ENCODE measurements at regions not wholly inside any gene's neighbourhood (a gene's known extent, or its start where the extent isn't known, plus 50 kb on each side); places are given as distances from the start of the nearest gene placed in this dataset.
"Not testable (repeated sequence)": the region's sequence is repeated elsewhere in the genome, so short reads cannot be mapped to it uniquely, and the experiment has no call there.

DNA sequence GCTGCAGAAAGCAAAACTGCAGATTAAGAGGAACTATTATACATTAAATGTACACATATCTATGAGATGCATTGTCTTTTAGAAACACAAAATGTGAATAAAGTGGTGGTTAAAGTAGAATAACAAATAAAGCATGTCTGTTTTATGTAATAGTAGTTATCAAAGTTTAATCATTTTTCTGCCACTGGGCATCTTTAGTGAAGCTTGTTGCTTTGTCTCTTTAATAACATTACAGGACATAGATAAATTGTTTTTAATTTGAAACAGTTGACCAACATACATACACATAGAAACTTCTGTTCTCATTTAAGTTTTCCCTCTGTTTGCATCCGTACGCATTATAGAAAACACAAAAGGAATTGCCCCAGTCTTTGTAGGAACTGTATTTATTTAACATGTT is 1700.0 kb upstream of the ADGRL3 start:
- DNase-seq (ENCODE audit: low read depth) = no peak

DNA sequence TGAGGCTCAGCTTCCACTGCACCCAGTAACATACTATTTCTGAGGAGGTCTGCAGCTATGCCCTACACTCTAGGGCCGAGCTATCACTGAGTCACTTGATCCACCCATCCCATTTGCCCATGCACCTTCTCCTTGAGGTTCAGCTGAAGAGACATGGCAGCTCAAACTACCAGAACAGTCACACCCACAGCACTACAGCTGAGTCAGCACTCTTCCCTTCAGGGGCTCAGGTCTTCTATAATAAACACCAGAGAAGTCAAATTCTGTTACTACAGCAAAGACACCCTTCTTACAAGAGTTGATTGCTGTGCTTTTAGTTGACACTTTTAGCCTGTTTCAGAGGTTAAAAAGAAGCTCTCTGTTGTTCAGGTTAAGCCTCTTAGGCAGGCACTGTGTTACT is 1696.4 kb upstream of the ADGRL3 start:
- no peak for DNase-seq (ENCODE audit: low read depth)

DNA sequence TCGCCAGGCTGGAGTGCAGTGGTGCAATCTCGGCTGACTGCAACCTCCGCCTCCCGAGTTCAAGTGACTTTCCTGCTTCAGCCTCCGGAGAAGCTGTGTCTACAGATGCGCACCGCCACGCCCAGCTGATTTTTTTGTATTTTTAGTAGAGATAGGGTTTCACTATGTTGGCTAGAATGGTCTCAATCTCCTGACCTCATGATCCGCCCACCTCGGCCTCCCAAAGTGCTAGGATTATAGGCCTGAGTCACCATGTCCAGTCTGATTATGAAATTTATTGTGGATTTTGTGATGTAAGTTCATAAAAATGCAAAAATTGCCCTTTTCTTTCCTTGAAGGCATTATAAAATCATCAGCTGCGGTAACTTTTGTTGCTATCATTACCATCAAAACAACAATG is 1688.3 kb upstream of the ADGRL3 start:
- DNase-seq (ENCODE audit: low read depth) = peak; percentile 1

DNA sequence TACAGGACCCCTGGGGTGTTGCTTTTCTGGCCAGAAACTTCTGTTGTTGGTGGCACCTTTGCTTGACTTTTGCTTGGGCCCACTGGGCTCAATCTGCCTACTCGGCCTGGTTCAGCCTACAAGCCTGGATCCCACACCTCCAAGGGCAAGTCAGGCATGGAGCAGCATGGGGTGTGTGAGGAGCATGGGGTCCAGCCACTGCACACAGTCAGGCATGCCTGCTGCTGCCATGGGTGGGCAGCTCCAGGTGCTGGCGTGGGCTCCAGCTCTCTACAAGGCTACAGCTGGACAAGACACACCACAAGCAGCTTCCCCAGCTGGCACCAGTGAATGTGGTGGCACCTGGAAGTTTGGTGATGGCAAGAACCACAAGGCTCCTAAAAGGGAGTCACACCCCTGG is 1683.1 kb upstream of the ADGRL3 start:
- no peak for DNase-seq (ENCODE audit: low read depth)

DNA sequence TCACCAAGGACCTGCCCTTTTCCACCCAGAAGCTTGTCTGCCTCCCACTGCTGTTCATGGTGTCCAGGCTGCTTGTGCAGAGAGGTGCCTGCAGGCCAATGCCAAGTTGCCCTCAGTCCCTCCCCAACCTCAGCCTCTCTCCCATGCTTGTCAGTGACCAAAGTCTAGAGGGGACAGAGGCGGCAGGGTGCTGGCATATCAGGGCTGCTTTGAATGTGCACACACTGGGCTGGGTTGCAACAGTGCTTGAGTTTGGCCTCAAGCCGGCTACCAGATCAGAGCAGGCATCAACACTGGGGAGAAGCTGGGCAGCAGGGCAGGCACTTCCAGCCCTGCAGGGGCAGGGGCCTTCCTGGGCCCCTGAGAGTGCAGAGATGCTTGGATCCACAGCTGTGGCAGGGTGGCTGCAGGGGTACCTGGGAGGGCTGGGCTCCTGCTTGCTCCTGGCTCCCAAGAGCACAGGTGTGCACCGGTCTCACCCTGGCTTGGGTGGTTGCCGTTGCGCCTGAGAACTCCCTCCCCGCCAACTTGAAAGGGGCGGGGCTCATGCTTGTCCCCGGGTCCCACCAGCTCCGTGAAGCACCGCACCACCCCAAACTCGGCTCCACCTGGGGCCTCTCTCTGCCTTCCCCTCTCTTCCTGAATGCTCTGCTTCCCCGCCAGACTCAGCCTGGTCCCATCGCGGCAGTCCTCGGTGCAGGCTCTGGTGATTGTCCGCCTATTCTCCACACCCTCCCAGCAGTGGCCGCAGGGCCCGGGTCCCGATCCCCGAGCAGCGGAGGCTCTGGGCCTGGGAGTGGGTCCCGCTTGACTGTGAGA is 1681.9 kb upstream of the ADGRL3 start:
- DNase-seq (ENCODE audit: low read depth) = no peak

DNA sequence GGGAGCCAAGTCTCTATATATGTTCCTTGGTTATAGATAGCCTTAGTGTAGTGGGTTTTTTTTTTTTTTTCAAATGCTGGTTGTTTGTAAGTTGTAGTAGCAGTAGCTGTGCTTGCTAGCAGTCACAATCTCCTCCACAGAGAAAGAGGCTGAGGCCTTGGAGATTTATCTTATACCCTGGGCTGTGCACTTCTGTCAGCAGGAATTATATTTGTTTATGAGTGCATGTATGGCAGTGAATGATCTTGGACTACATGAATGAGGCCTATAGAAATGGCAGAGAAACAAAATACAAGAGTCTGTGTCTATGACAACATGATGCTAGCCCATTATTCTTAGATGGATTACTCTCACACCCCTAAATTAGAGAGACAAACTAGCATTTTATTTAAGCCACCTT is 1674.2 kb upstream of the ADGRL3 start:
- DNase-seq (ENCODE audit: low read depth) = no peak

DNA sequence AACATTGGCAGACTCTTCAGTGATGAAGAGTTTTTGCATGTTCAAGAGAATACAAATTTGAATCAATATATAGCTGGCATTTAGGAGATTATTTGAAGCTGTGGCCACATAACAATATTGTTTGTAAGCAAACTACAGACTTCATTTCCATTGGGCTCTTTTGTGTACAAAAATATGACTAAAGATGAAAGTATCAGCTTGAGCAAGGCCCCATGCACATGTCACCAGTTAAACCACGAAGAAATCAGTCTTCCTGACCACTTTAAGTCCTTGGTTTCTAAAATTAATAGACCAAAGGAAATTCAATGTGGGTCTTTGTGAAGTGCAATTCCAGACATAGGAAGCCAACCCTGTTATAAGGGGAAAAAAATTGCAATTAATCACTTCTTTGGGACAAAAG is 1664.6 kb upstream of the ADGRL3 start:
- DNase-seq (ENCODE audit: low read depth) = no peak

DNA sequence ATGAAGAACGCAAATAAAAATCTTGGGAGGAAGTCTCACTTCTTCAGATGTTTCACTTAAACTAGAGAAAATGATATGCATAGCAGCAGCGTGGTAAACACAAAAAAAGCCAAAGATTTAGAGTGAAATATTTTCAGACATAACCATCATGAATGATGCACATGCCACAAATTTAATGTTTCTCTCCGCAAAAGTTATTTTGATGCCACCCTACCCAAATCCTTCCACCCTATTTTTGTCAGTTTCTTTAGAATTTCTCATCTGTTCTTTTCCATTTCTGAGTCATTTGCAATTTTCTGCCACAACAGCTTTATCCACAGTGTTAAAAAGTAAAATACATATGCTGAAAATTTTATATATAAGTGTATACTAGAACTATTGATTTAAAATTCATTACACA is 1663.7 kb upstream of the ADGRL3 start:
- DNase-seq (ENCODE audit: low read depth) = no peak

DNA sequence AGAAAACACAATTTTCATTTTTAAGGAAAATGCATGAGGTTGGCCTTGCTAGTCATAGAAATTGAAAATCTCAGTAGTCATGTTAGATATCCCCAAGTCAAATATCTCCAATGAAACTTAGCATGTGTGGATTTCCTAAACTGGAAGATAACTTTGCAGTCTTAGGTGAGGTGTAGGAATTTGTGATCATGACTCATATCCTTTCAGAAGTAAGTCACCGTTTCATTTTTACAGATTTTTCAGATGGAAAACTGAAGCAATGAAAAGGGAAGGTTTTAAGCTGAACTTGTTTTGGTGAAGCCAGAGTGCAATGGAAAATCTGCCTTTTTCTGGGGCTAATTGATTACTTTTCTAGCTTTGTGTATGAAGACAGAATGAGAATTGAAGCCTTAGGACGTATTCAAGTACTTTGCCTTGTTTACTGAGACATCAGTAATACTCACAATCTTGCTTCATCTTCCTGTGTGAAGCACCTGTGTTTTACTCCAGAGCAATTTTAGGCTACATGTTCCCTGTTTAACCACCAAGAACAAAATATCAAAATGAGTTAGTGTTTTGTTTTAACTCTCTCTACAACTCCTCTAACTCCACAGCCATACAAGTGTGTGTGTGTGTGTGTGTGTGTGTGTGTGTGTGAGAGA is 1662.8 kb upstream of the ADGRL3 start:
- DNase-seq (ENCODE audit: low read depth) = peak; percentile 0

DNA sequence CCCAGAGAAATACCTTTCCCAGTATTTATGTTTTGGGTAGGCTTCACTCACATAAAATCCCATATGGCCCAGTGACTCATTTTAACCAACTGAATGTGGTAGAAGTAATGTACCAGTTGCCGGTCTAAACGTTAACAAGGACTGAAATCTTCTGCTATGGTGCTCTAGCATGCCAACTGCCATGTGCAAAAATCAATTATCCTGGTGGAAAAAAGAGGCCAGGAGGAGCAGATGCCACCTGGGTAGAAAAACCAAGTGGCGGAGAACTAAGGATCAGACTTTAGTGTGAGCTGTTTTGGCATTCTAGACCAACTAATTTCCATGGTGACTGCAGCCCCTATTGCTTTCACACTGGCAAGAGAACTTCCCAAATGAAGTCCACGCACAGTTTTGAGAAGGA is 1660.7 kb upstream of the ADGRL3 start:
- DNase-seq (ENCODE audit: low read depth) = no peak

DNA sequence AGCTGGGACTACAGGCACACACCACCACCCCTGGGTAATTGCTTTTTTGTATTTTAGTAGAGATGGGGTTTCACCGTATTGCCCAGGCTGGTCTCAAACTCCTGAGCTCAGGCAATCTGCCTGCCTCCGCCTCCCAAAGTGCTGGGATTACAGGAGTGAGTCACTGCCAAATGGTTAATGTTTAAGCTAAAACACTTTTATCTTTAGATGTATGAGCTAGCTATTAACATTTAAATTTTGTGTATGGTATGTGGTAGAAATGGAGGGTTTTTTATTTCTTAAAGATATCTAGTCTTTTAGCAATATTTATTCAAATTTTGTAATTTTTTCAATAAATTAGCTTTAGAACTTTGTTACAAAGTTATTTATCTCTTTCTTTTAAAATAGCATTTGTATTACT is 1659.8 kb upstream of the ADGRL3 start:
- no peak for DNase-seq (ENCODE audit: low read depth)

DNA sequence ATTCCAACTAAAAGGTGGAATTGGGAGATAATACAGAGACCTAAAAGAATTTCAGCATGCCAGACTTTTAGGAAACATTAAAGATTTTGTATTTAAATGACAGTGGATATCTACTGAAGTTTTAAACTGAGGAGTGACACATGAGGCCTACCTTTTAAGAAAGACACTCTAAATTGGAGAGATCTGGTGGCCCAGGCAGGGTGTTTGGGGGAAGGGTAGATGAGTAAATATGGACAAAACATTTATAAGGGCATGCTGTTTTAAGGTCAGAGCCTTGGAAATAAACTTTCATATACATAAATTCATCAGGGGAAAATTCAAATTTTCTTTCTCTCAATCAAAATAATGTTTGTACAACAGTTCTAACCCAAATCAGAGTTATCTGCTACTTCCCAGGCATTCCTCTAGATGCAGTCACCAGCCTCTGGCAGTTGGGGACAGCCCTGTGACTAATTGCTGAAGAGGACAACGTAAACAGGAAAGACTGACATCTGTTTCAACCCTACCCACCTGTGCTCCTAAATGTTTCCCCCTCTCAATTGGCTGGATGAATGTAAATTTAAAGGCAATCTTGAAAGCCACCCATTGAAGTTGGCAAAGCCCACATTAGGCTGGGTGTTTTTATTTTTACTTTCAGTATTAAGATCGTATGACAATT is 1646.9 kb upstream of the ADGRL3 start:
- DNase-seq (ENCODE audit: low read depth) = peak; percentile 44

DNA sequence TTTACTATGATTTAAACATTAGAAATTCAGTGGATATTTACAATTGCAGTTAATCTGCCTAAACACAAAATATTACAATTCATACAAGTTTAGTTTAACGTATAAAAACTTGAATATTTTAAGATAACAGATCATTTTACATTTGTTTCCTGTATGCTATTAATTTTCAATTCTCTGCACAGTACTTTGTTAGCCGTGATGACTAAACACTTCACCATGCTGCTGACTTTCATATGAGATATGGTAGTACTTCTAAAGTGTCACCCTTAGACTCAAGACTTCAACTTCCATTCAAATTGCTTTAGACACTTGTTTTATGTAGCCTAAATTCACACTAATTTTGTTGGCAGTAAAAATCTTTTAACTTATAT is 1646.4 kb upstream of the ADGRL3 start:
- peak; percentile 14 for DNase-seq (ENCODE audit: low read depth)

DNA sequence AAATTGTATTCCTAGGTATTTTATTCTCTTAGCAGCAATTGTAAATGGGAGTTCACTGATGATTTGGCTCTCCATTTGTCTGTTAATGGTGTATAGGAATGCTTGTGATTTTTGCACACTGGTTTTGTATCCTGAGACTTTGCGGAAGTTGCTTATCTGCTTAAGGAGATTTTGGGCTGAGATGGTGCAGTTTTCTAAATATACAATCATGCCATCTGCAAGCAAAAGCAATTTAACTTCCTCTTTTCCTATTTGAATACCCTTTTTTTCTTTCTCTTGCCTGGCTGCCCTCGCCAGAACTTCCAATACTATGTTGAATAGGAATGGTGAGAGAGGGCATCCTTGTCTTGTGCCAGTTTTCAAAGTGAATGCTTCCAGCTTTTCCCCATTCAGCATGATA is 1643.9 kb upstream of the ADGRL3 start:
- DNase-seq (ENCODE audit: low read depth) = not testable (repeated sequence)

DNA sequence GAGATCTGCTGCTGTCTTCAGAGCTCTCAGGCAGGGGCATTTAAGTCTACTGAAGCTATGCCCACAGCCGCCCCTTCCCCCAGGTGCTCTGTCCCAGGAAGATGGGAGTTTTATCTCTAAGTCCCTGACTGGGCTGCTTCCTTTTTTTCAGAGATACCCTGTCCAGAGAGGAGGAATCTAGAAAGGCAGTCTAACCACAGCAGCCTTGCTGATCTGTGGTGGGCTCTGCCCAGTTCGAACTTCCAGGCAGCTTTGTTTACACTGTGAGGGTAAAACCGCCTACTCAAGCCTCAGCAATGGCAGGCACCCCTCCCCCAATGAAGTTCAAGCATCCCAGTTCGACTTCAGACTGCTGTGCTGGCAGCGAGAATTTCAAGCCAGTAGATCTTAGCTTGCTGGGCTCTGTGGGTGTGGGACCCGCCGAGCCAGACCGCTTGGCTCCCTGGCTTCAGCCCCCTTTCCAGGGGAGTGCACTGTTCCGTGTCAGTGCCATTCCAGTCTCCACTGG is 1639.9 kb upstream of the ADGRL3 start:
- DNase-seq (ENCODE audit: low read depth) = not testable (repeated sequence)

DNA sequence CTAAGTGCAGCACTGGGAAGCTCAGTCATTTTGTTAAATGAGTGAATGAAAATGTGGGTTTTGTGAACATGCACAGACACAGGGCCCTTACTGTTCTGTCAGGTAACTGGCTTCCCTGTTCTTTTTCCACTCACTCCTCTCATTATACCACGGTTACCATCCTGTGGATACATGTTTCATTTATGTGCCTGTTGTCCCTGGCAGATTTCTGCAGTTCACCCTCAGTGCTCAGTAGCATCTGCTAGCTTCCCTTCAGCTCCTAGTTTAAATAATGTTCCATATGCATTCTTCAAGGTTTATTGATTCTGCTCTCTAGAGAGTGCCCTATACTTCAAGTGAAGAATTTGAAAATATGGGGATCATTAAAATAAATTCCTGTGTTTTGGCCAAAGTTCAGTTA is 1634.3 kb upstream of the ADGRL3 start:
- no peak for DNase-seq (ENCODE audit: low read depth)

DNA sequence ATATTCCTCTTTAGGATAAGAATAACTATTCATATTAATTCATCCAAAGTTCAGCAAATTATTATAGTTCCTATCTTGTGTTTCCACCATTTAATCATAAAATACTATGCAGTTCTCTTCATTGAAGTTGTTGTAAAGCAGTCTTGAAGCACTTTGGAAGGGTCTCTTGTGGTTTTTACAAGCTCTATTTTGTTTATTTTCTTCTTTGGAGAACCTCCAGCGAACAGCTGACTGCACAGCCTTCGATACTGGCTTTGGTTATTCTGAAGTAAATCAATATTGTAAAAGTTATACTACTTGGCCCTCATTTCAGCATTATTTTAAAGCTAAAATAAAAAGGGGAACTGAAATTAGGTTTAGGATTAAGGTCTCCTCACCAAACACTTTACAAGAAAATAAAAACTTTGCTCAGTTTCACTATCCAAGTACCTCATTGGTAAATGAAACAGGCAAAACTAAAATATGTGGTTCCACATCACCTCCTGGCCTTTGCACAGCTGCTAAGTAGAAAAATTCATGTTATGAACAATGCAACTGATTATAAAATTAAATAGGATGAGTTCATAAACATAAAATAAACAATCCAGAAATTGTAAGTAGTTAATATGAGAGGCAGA is 1629.2 kb upstream of the ADGRL3 start:
- no peak for DNase-seq (ENCODE audit: low read depth)

DNA sequence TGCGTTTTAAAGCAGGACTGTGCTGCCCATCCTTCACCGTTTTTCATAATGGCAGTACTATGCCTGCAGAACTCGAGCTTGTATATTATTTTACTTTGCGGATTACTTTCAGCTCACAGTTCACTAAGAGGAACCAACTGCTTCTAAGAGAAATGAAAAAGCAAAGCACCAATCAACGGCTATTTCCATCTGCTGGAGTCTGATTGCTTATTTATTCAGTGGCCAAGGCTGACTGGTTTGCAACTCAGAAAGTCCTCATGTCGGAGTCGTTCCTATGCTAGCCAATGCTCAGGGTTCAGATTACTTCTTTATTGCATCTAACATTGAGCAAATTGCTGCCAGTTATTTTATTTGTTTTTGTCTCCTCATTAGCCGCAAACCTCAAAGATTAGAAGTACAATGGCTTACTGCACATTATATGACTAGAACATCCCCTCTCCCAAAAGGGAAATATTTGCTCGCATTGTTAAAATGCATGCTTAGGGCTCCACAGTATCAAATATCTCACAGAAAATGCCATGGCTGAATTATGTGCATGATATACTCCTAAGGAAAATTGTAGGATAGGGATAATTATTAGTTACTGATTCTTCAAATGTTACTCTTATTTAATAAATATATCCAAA is 1628.2 kb upstream of the ADGRL3 start:
- DNase-seq (ENCODE audit: low read depth) = no peak

DNA sequence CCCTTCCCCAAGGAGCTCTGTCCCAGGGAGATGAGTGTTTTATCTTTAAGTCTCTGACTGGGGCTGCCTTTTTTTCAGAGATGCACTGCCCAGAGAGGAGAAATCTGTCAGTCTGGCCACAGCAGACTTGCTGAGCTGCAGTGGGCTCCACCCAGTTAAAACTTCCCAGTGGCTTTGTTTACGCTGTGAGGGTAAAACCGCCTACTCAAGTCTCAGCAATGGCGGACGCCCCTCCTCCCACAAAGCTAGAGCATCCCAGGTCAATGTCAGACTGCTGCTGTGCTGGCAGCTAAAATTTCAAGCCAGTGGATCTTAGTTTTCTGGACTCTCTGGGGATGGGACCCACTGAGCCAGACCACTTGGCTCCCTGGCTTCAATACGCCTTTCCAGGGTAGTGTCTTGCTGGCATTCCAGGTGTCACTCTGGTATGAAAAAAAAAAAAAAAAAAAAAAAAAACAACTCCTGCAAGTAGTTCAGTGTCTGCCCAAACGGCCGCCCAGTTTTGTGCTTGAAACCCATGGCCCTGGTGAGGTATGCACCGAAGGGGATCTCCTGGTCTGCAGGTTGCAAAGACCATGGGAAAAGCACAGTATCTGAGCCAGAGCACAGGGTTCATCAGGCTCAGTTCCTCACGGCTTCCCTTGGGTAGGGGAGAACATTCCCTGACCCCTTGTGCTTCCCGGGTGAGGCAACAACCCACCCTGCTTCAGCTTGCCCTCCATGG is 1616.1 kb upstream of the ADGRL3 start:
- DNase-seq (ENCODE audit: low read depth) = no peak

DNA sequence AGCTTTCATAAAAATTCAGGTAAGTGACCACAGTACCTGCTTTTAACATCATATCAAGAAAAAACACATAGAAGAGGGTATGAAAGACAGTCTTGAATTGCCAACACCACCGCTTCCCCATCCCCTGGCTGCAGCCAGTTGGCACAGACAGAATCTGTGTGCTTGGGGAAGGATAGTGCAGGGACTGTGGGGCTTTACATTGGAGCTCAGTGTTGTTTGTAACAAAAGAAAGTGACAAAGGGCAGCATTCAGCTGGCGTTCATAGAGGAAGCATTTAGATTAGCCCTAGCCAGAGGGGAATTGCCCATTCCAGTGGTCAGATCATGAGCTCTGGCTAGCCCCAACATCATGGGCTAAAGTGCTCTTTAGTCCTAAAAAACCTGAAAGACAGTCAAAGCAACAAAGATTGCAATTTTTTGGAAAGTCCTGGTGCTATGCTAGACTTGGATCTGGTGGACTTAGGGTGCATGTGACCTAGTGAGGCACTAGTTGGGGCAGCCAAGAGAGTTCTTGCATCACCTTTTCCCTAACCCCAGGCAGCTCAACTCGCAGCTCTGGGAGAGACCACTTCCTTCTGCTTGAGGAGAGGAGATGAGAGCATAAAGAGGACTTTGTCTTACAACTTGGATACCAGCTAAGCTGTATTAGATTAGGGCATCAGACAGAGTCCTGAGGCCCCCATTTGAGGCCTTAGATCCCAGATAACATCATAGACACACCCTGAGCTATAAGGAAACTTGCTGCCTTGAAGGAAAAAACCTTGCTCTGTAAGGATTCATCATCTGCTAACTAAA is 1602.4 kb upstream of the ADGRL3 start:
- no peak for DNase-seq (ENCODE audit: low read depth)

DNA sequence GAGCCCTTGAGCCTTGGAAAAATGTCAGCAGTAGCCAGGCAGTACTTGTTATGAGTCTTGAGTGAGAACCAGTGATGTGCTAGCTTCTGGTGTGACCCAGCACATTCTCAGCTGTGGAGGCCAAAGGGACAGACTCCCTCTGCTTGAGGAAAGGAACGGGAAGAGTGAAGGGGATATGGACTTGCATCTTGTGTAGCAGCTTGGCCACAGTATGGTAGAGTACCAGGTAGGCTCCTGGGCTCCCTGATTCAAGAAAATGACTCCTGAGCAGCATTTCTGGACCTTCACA is 1601.9 kb upstream of the ADGRL3 start:
- DNase-seq (ENCODE audit: low read depth) = no peak
